Lower lobe of right lung (tissue), 2 donors: ENCODE measurements at regions not wholly inside any gene's neighbourhood (a gene's known extent, or its start where the extent isn't known, plus 50 kb on each side); places are given as distances from the start of the nearest gene placed in this dataset.

Experiments
- ATAC-seq, 2 donors: fragments of 200-7000 bp; cut with Tn5 transposase; one replicate each; pipeline ENCODE4 v1.9.1; 2020 to 2022; ENCODE audit warnings: mild to moderate bottlenecking in 2 of 2, moderate library complexity in 2 of 2
- DNase-seq: peaks from one replicate; pipeline ENCODE4 v3.0.0-alpha.2; 2020
- H3K27ac ChIP-seq: fragments of 200-600 bp; one replicate; pipeline ENCODE4 v1.8.0; 2022
- H3K27me3 ChIP-seq: fragments of 200-600 bp; one replicate; pipeline ENCODE4 v1.8.0; 2022; ENCODE audit warnings: low read depth
- H3K36me3 ChIP-seq: fragments of 200-600 bp; one replicate; pipeline ENCODE4 v1.8.0; 2022; ENCODE audit warnings: mild to moderate bottlenecking
- H3K4me1 ChIP-seq: fragments of 200-600 bp; one replicate; pipeline ENCODE4 v1.8.0; 2022
- H3K4me3 ChIP-seq: fragments of 200-600 bp; one replicate; pipeline ENCODE4 v1.8.0; 2022; ENCODE audit warnings: mild to moderate bottlenecking
- H3K9me3 ChIP-seq: fragments of 200-600 bp; one replicate; pipeline ENCODE4 v1.8.0; 2022
- CTCF ChIP-seq: fragments of 200-600 bp; IDR thresholded peaks from one replicate; pipeline ENCODE4 v1.8.0; 2022; ENCODE audit warnings: antibody characterized with exemption, mild to moderate bottlenecking
- intact Hi-C: fragments of 100-400 bp; cut with DNase I; formaldehyde crosslinking; loops from one replicate; pipeline ENCODE4 v1.11.0; 2022
- donor health status: DM: no; HTN: yes; CAD: no; lungs with severe emphysema.

- Histone ChIP-seq H3K4me1 (no peaks in the 10 kb centered on the region), H3K27ac (peak overlapping the region; percentile 55), H3K4me3 (no peak overlapping the region), H3K27me3 (no peaks in the 10 kb centered on the region), H3K9me3 (no peaks in the 10 kb centered on the region), H3K36me3 (no peaks in the 10 kb centered on the region)
- intact Hi-C loops, result no loop called here
- DNase-seq, result no peak
- peak; percentile 74 to 77 for ATAC-seq
- no peak for TF ChIP-seq CTCF
Observed at GRCh38 chr4:25547343-25547742, 108.3 kb upstream of the SLC34A2 start.

GRCh38 chr4:25549413-25549812 is 106.2 kb upstream of the SLC34A2 start:
- Histone ChIP-seq H3K4me3 (no peak overlapping the region), H3K27me3 (no peaks in the 10 kb centered on the region), H3K9me3 (no peaks in the 10 kb centered on the region), H3K27ac (no peak overlapping the region), H3K36me3 (no peaks in the 10 kb centered on the region), H3K4me1 (peaks cover 6% of the 10 kb centered on the region)
- DNase-seq, result no peak
- intact Hi-C loops, result no loop called here
- no peak for ATAC-seq
- no peak for TF ChIP-seq CTCF

GRCh38 chr4:25550376-25551030 is 105.1 kb upstream of the SLC34A2 start:
- no peak for TF ChIP-seq CTCF
- no peaks in the 10 kb centered on the region for H3K9me3 ChIP-seq
- DNase-seq (no peak), ATAC-seq (no peak)
- H3K27me3 ChIP-seq, result no peaks in the 10 kb centered on the region
- no peak overlapping the region for H3K27ac ChIP-seq
- intact Hi-C loops, result no loop called here
- no peaks in the 10 kb centered on the region for H3K36me3 ChIP-seq
- H3K4me3 ChIP-seq, result no peak overlapping the region
- peaks cover 6% of the 10 kb centered on the region for H3K4me1 ChIP-seq

GRCh38 chr4:25551605-25552004 is 104.0 kb upstream of the SLC34A2 start:
- peak; percentile 36 to 67 for ATAC-seq

GRCh38 chr4:25552580-25553271 is 102.9 kb upstream of the SLC34A2 start:
- Histone ChIP-seq H3K9me3 (no peaks in the 10 kb centered on the region), H3K4me3 (no peak overlapping the region), H3K36me3 (no peaks in the 10 kb centered on the region), H3K27me3 (no peaks in the 10 kb centered on the region), H3K4me1 (peaks cover 6% of the 10 kb centered on the region), H3K27ac (peak overlapping the region; percentile 64)
- TF ChIP-seq CTCF, result no peak
- DNase-seq, result peak; percentile 82
- intact Hi-C loops, result no loop called here
- peak; percentile 93 to 95 for ATAC-seq

More at GRCh38 chr4:25551605-25552004, 104.0 kb upstream of the SLC34A2 start:
- intact Hi-C loops, result no loop called here
- no peak overlapping the region for H3K4me3 ChIP-seq
- H3K9me3 ChIP-seq, result no peaks in the 10 kb centered on the region
- no peaks in the 10 kb centered on the region for H3K36me3 ChIP-seq
- no peak for TF ChIP-seq CTCF
- peaks cover 6% of the 10 kb centered on the region for H3K4me1 ChIP-seq
- no peaks in the 10 kb centered on the region for H3K27me3 ChIP-seq
- H3K27ac ChIP-seq, result peak overlapping the region; percentile 64
- no peak for DNase-seq
